HG03460 (cell line): ENCODE measurements at regions not wholly inside any gene's neighbourhood (a gene's known extent, or its start where the extent isn't known, plus 50 kb on each side); places are given as distances from the start of the nearest gene placed in this dataset.

ENCODE experiments used
- ATAC-seq: cut with Tn5 transposase; IDR thresholded peaks from one replicate; pipeline ENCODE4 v1.9.1; 2021; ENCODE audit not compliant: unreplicated experiment

DNA sequence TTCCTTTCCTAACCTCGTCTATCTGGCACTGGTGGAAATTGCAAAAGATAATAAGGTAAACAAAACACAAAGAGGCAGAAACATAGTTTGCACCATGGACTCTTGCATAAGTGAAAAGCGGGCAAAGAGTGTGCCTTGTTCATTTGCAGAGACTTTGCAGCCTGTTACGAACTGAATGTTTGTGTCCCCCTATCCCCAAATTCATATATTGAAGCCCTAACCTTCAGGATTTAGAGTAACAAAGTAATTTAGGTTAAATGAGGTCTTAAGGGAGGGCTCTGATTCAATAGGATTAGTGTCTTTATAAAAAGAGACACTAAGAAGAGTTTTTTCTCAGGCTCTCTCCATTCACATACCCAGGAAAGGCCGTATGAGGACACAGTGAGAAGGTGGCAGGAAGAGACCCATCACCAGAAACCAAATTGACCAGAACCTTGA, 52.1 kb upstream of the FAM169A start:
- no peak for ATAC-seq

GRCh38 chr5:74916831-74917710, 50.9 kb upstream of the FAM169A start:
- ATAC-seq, result no peak
